GM12878 (cell line): ENCODE measurements at regions not wholly inside any gene's neighbourhood (a gene's known extent, or its start where the extent isn't known, plus 50 kb on each side); places are given as distances from the start of the nearest gene placed in this dataset.

Experiments
- ATAC-seq: fragments of 200-7000 bp; cut with Tn5 transposase; 3 replicates; pipeline ENCODE4 v1.9.1; 2020; ENCODE audit warnings: mild to moderate bottlenecking, moderate library complexity
- BruUV-seq: library from RNA; stranded (reverse); fragments of 400-500 nt; replicated peaks from 2 replicates; lab custom pipeline; 2021; lab: Mats Ljungman, UMichigan
- CTCF ChIA-PET: fragments of 300-600 bp; sonication (Branson Sonifier 250); formaldehyde crosslinking; extraction: SDS; loops from one replicate; lab custom pipeline; 2021; ENCODE audit warnings: inconsistent platforms; lab: Yijun Ruan, JAX
- POLR2A ChIA-PET: fragments of 350-600 bp; formaldehyde crosslinking; extraction: SDS; loops from one replicate; lab custom pipeline; 2021; ENCODE audit warnings: inconsistent platforms; lab: Charles Lee
- RAD21 ChIA-PET: fragments of 300-600 bp; sonication (Branson Sonifier 250); formaldehyde crosslinking; loops from one replicate; lab custom pipeline; 2023; ENCODE audit warnings: antibody characterized with exemption; ENCODE audit not compliant: unreplicated experiment; lab: Charles Lee
- SMC1A ChIA-PET: fragments of 300-600 bp; sonication (Branson Sonifier 250); formaldehyde crosslinking; loops from one replicate; lab custom pipeline; 2023; ENCODE audit not compliant: unreplicated experiment, uncharacterized antibody; lab: Charles Lee
- DNase-seq: peaks from one replicate; pipeline ENCODE4 v3.0.0-alpha.2; 2011; ENCODE audit warnings: low read depth, low spot score
- FAIRE-seq: peaks from 3 replicates; lab custom pipeline; 2011; peaks lifted over from hg19 to GRCh38; lab: Jason Lieb, UNC
- H2AFZ ChIP-seq: 2 replicates; pipeline ENCODE4 v1.6.0; 2011; ENCODE audit warnings: low read depth, low read length, control low read depth; ENCODE audit not compliant: control insufficient read depth
- H3K27ac ChIP-seq: 2 replicates; pipeline ENCODE4 v1.5.1; 2011; ENCODE audit warnings: control low read depth; ENCODE audit not compliant: control insufficient read depth, insufficient read depth
- H3K27me3 ChIP-seq, 2 experiments: replicated peaks in 1 of 2; 2 replicates each; pipeline versions ENCODE4 v1.6.0 to v1.6.1; 2011; ENCODE audit warnings: low read length in 1 of 2; ENCODE audit not compliant: control insufficient read depth in 2 of 2, insufficient read depth in 2 of 2
- H3K36me3 ChIP-seq, 2 experiments: 2 replicates each; pipeline ENCODE4 v1.5.1; 2011; ENCODE audit warnings: low read length in 1 of 2; ENCODE audit not compliant: control insufficient read depth in 2 of 2, insufficient read depth in 2 of 2
- H3K4me1 ChIP-seq: 2 replicates; pipeline ENCODE4 v1.6.1; 2011; ENCODE audit warnings: mild to moderate bottlenecking, low read length, moderate library complexity, mixed read lengths; ENCODE audit not compliant: control insufficient read depth, insufficient read depth
- H3K4me2 ChIP-seq: 2 replicates; pipeline ENCODE4 v1.6.0; 2011; ENCODE audit warnings: control low read depth; ENCODE audit not compliant: control insufficient read depth, insufficient read depth
- H3K4me3 ChIP-seq: fragments of 200-600 bp; sonication (generic); 2 replicates; pipeline ENCODE4 v1.5.1; 2016
- H3K79me2 ChIP-seq: 2 replicates; pipeline ENCODE4 v1.6.0; 2011; ENCODE audit warnings: low read length; ENCODE audit not compliant: control insufficient read depth, insufficient read depth
- H3K9ac ChIP-seq: 2 replicates; pipeline ENCODE4 v1.8.0; 2011; ENCODE audit warnings: low read length, control low read depth, mixed read lengths; ENCODE audit not compliant: control insufficient read depth, insufficient read depth
- H3K9me3 ChIP-seq: replicated peaks from 3 replicates; pipeline ENCODE4 v1.5.1; 2011; ENCODE audit warnings: mild to moderate bottlenecking, low read length; ENCODE audit not compliant: control insufficient read depth, insufficient read depth
- H4K20me1 ChIP-seq: 2 replicates; pipeline ENCODE4 v1.6.0; 2011; ENCODE audit not compliant: control insufficient read depth, insufficient read depth
- FOXK2 ChIP-seq: fragments of 450-650 bp; IDR thresholded peaks from 2 replicates; pipeline ENCODE4 v1.6.1; 2017; ENCODE audit warnings: mild to moderate bottlenecking, moderate library complexity
- HCFC1 ChIP-seq: fragments of 150-350 bp; IDR thresholded peaks from 2 replicates; pipeline ENCODE4 v1.6.1; 2014; ENCODE audit warnings: low read length
- HDGF ChIP-seq: fragments of 450-650 bp; IDR thresholded peaks from 2 replicates; pipeline ENCODE4 v1.6.1; 2016; ENCODE audit warnings: antibody characterized with exemption
- LARP7 ChIP-seq: fragments of 450-650 bp; IDR thresholded peaks from 2 replicates; pipeline ENCODE4 v1.6.1; 2017; ENCODE audit warnings: mild to moderate bottlenecking
- NR2C2 ChIP-seq: IDR thresholded peaks from 2 replicates; pipeline ENCODE4 v1.6.1; 2011; ENCODE audit warnings: borderline replicate concordance, low read depth; ENCODE audit not compliant: control insufficient read depth, insufficient read length
- TCF12 ChIP-seq: IDR thresholded peaks from 2 replicates; pipeline ENCODE4 v1.6.1; 2011; ENCODE audit warnings: low read depth, mild to moderate bottlenecking, low read length
- ZBED1 ChIP-seq: IDR thresholded peaks from 2 replicates; pipeline ENCODE4 v1.6.1; 2016; ENCODE audit warnings: borderline replicate concordance
- WGBS: methylation state at CpG from one replicate; pipeline ENCODE4 v1.1.6; 2016; ENCODE audit warnings: low lambda C conversion rate; ENCODE audit not compliant: insufficient replicate concordance, insufficient coverage; ENCODE audit errors: missing lambda C conversion rate; 5-methylcytosine and 5-hydroxymethylcytosine counted together
- in situ Hi-C: fragments of 300-500 bp; cut with MboI; formaldehyde crosslinking; loops from 9 replicates; pipeline ENCODE4 v1.14.3; 2018; ENCODE audit warnings: mixed read lengths
- intact Hi-C: fragments of 100-400 bp; cut with micrococcal nuclease; formaldehyde crosslinking; loops from one replicate; pipeline ENCODE4 v1.14.2; 2022; ENCODE audit not compliant: unreplicated experiment
- TF ChIP-seq, protein P1 (sequence below): fragments of 450-650 bp; conservative IDR thresholded peaks from 2 replicates; pipeline ENCODE4 v1.6.1; 2017; ENCODE audit warnings: mild to moderate bottlenecking, moderate library complexity

DNA sequence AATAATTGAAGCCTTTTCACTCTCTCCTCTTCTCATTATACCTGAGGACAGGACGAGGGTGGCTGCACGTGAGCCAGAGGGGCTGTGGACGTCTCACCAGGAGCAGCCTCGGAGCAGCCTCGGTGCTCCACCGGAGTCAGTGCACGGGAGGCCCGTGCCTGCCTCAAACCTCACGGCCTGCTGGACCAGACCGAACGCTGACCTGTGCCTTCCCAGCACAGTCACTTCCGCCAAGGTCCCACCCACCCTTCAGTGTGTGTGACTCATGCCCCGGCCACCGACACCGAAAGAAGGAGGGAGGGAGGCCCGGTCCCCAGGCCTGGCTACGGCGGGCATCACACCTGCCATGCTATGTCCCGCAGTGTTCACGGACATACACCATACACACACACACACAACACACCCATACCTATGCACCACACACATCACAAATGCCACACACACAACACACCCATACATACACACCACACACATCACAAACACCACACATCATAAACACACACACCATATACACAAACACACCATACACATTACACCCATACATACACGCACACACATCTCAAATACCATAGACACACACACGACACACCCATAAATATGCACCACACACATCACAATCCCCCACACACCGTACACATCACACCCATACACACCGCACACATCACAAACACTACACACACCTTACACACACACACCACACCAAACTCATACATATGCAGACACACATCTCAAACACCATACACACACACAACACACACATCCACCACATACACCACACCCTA lies 1506.5 kb downstream of the TBC1D22A start:
- Histone ChIP-seq H3K4me2 (no peak overlapping the region), H3K27me3 (no peaks in the 10 kb centered on the region), H2AFZ (no peak overlapping the region), H3K9me3 (no peaks in the 10 kb centered on the region; the same call in 2 of the 3 replicates), H3K79me2 (no peaks in the 10 kb centered on the region), H3K9ac (no peak overlapping the region), H3K27ac (no peak overlapping the region), H3K36me3 (no peaks in the 10 kb centered on the region), H3K4me3 (no peak overlapping the region), H4K20me1 (no peaks in the 10 kb centered on the region), H3K4me1 (no peaks in the 10 kb centered on the region)
- ChIA-PET CTCF (no interaction called here), RAD21 (no interaction called here), POLR2A (no interaction called here), SMC1A (no interaction called here)
- ATAC-seq (no peak), DNase-seq (no peak), FAIRE-seq (no peak)
- no peak for TF ChIP-seq TCF12
- TF ChIP-seq LARP7, result no peak
- 47% methylated on average over 11 of the region's 24 CpGs for WGBS
- no TSS peak for BruUV-seq
- in situ Hi-C loops (no loop called here), intact Hi-C loops (no loop called here)

- H3K9me3 ChIP-seq, result no peaks in the 10 kb centered on the region; the same call in 2 of the 3 replicates
- TF ChIP-seq, protein P1, sequence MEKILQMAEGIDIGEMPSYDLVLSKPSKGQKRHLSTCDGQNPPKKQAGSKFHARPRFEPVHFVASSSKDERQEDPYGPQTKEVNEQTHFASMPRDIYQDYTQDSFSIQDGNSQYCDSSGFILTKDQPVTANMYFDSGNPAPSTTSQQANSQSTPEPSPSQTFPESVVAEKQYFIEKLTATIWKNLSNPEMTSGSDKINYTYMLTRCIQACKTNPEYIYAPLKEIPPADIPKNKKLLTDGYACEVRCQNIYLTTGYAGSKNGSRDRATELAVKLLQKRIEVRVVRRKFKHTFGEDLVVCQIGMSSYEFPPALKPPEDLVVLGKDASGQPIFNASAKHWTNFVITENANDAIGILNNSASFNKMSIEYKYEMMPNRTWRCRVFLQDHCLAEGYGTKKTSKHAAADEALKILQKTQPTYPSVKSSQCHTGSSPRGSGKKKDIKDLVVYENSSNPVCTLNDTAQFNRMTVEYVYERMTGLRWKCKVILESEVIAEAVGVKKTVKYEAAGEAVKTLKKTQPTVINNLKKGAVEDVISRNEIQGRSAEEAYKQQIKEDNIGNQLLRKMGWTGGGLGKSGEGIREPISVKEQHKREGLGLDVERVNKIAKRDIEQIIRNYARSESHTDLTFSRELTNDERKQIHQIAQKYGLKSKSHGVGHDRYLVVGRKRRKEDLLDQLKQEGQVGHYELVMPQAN, result no peak
- no peak for TF ChIP-seq ZBED1
- no peak for TF ChIP-seq NR2C2
- TF ChIP-seq HCFC1, result no peak
- no peak for TF ChIP-seq FOXK2
- TF ChIP-seq HDGF, result no peak
- H3K9ac ChIP-seq, result no peak overlapping the region
- H3K27ac ChIP-seq, result no peak overlapping the region
- no peaks in the 10 kb centered on the region for H4K20me1 ChIP-seq
- CTCF ChIA-PET, result no interaction called here
- RAD21 ChIA-PET, result no interaction called here
- no peak overlapping the region for H2AFZ ChIP-seq
- POLR2A ChIA-PET, result no interaction called here
- intact Hi-C loops, result no loop called here
- SMC1A ChIA-PET, result no interaction called here
- 43% methylated on average over 11 of the region's 11 CpGs for whole genome bisulfite sequencing
- ATAC-seq (no peak), DNase-seq (no peak), FAIRE-seq (no peak)
- H3K79me2 ChIP-seq, result no peaks in the 10 kb centered on the region
- H3K4me1 ChIP-seq, result no peaks in the 10 kb centered on the region
- H3K36me3 ChIP-seq, result no peaks in the 10 kb centered on the region
- H3K4me3 ChIP-seq, result no peak overlapping the region
- BruUV-seq, result no TSS peak
- in situ Hi-C loops, result no loop called here
- H3K27me3 ChIP-seq, result no peaks in the 10 kb centered on the region
- H3K4me2 ChIP-seq, result no peak overlapping the region
These were observed 1505.8 kb downstream of the TBC1D22A start for GRCh38 chr22:48268293-48268692.
